DOHH2 (cell line): ENCODE measurements at regions not wholly inside any gene's neighbourhood (a gene's known extent, or its start where the extent isn't known, plus 50 kb on each side); places are given as distances from the start of the nearest gene placed in this dataset.

ENCODE experiments used
- H3F3A ChIP-seq: fragments of 200-600 bp; sonication (generic), shearing (Covaris generic); 2 replicates; pipeline ENCODE4 v1.6.0; 2016; ENCODE audit warnings: antibody characterized with exemption, mild to moderate bottlenecking; ENCODE audit not compliant: control insufficient read depth, insufficient read depth
- H3K27ac ChIP-seq: fragments of 200-600 bp; sonication (generic); 2 replicates; pipeline ENCODE4 v1.5.1; 2014; ENCODE audit warnings: low read depth, mild to moderate bottlenecking, low read length, moderate library complexity
- H3K27me3 ChIP-seq: fragments of 200-600 bp; sonication (generic); 2 replicates; pipeline ENCODE4 v1.6.1; 2014; ENCODE audit warnings: mild to moderate bottlenecking, low read length, mixed read lengths; ENCODE audit not compliant: control insufficient read depth
- H3K36me3 ChIP-seq: fragments of 200-600 bp; sonication (generic); 2 replicates; pipeline ENCODE4 v1.6.1; 2014; ENCODE audit warnings: mild to moderate bottlenecking, low read length, moderate library complexity, mixed read lengths; ENCODE audit not compliant: control insufficient read depth
- H3K4me1 ChIP-seq: fragments of 200-600 bp; sonication (generic); 2 replicates; pipeline ENCODE4 v1.6.1; 2014; ENCODE audit warnings: mild to moderate bottlenecking, low read length, mixed read lengths; ENCODE audit not compliant: control insufficient read depth
- H3K4me2 ChIP-seq: fragments of 200-600 bp; sonication (generic); 2 replicates; pipeline ENCODE4 v1.6.0; 2014; ENCODE audit warnings: mild to moderate bottlenecking, low read length, moderate library complexity
- H3K4me3 ChIP-seq: fragments of 200-600 bp; sonication (generic); 2 replicates; pipeline ENCODE4 v1.5.1; 2014; ENCODE audit warnings: mild to moderate bottlenecking, low read length, mixed read lengths
- H3K79me2 ChIP-seq: fragments of 200-600 bp; sonication (generic); 2 replicates; pipeline ENCODE4 v1.6.1; 2014; ENCODE audit warnings: mild to moderate bottlenecking, low read length, mixed read lengths; ENCODE audit not compliant: control insufficient read depth
- H3K9me2 ChIP-seq: fragments of 200-600 bp; sonication (generic); replicated peaks from 2 replicates; pipeline ENCODE4 v1.6.1; 2014; ENCODE audit warnings: mild to moderate bottlenecking, low read length, mixed read lengths; ENCODE audit not compliant: control insufficient read depth
- H3K9me3 ChIP-seq: fragments of 200-600 bp; sonication (generic); 2 replicates; pipeline ENCODE4 v1.6.1; 2014; ENCODE audit warnings: antibody characterized with exemption, low read length, mixed read lengths; ENCODE audit not compliant: control insufficient read depth, insufficient read depth
- H4K20me1 ChIP-seq: fragments of 200-600 bp; sonication (generic); 2 replicates; pipeline ENCODE4 v1.6.0; 2014; ENCODE audit warnings: low read depth, mild to moderate bottlenecking, antibody characterized with exemption, low read length, moderate library complexity; ENCODE audit not compliant: control insufficient read depth, insufficient read depth
- EZH2phosphoT487 ChIP-seq: fragments of 200-600 bp; sonication (generic); IDR thresholded peaks from 2 replicates; pipeline ENCODE4 v1.6.1; 2017; ENCODE audit warnings: borderline replicate concordance, mild to moderate bottlenecking, antibody characterized with exemption, low read length, moderate library complexity, mixed read lengths
- TF ChIP-seq, protein P1 (sequence below): fragments of 200-600 bp; sonication (generic); IDR thresholded peaks from one replicate; pipeline ENCODE4 v1.5.1; 2014; ENCODE audit warnings: antibody characterized with exemption, mild to moderate bottlenecking, low read depth, low read length; ENCODE audit not compliant: poor library complexity, severe bottlenecking

- no peak for TF ChIP-seq EZH2phosphoT487
- TF ChIP-seq, protein P1, sequence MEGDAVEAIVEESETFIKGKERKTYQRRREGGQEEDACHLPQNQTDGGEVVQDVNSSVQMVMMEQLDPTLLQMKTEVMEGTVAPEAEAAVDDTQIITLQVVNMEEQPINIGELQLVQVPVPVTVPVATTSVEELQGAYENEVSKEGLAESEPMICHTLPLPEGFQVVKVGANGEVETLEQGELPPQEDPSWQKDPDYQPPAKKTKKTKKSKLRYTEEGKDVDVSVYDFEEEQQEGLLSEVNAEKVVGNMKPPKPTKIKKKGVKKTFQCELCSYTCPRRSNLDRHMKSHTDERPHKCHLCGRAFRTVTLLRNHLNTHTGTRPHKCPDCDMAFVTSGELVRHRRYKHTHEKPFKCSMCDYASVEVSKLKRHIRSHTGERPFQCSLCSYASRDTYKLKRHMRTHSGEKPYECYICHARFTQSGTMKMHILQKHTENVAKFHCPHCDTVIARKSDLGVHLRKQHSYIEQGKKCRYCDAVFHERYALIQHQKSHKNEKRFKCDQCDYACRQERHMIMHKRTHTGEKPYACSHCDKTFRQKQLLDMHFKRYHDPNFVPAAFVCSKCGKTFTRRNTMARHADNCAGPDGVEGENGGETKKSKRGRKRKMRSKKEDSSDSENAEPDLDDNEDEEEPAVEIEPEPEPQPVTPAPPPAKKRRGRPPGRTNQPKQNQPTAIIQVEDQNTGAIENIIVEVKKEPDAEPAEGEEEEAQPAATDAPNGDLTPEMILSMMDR = no peak
- no peaks in the 10 kb centered on the region for H4K20me1 ChIP-seq
- peaks cover 26% of the 10 kb centered on the region for H3K4me1 ChIP-seq
- H3K4me3 ChIP-seq = no peak overlapping the region
- peaks cover 10% of the 10 kb centered on the region; the same call in 1 of the 2 replicates for H3K9me3 ChIP-seq
- no peaks in the 10 kb centered on the region for H3K79me2 ChIP-seq
- H3K27me3 ChIP-seq = no peaks in the 10 kb centered on the region
- no peaks in the 10 kb centered on the region for H3K9me2 ChIP-seq
- no peak overlapping the region for H3K4me2 ChIP-seq
- no peaks in the 10 kb centered on the region for H3F3A ChIP-seq
- H3K36me3 ChIP-seq = no peaks in the 10 kb centered on the region
- no peak overlapping the region for H3K27ac ChIP-seq
These were observed 207.7 kb upstream of the PLEKHG7 start for GRCh38 chr12:92495108-92495507.

DNA sequence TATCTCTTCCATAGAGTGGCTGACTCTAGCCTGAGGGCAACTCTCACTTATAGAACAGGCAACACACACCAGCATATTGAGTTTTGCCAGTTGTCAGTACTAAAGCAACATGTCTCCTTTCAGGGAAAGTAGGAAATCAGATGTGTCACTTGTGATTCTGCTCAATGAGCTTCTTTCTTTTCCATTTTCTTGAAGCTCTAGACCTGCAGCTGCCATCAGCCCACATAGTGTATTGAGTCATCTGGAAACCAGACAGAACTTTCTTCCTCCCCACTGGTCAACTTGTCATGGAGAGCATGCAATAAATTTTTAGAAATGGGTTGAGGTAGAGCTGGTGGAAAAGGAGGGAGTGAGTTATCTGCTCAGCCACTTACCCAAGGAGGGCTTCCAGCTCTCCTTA lies 209.0 kb upstream of the PLEKHG7 start:
- Histone ChIP-seq H3K79me2 (no peaks in the 10 kb centered on the region), H3K4me3 (no peak overlapping the region), H3K9me2 (no peaks in the 10 kb centered on the region), H3F3A (0 out of 2 replicates have a peak, but pooled peaks cover 5% of the 10 kb centered on the region), H3K36me3 (no peaks in the 10 kb centered on the region), H3K4me2 (no peak overlapping the region), H4K20me1 (no peaks in the 10 kb centered on the region), H3K9me3 (peaks cover 10% of the 10 kb centered on the region; the same call in 1 of the 2 replicates), H3K4me1 (peaks cover 38% of the 10 kb centered on the region), H3K27me3 (no peaks in the 10 kb centered on the region), H3K27ac (no peak overlapping the region)
- no peak for TF ChIP-seq EZH2phosphoT487
- TF ChIP-seq, protein P1 = no peak

DNA sequence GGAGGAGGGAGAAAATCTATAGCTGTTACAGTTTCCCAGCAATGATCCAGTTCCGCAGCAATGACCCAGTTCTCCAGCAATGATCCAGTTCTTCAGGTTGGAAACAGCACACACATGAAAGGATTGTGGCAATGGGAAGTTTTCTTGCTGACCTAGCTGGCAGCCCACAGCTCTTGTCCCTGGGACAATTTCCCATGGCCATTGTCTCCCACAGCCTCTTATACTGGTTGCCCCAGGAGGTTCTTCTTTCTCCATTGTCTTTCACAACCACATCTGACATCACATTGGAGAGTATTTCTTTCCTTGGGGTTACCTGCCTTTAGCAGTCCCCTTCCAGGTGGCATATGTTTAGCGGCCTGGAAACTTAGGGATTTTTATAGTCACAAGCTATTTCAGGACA lies 209.8 kb upstream of the PLEKHG7 start:
- Histone ChIP-seq H4K20me1 (no peaks in the 10 kb centered on the region), H3K27ac (no peak overlapping the region), H3K36me3 (no peaks in the 10 kb centered on the region), H3K4me1 (peaks cover 38% of the 10 kb centered on the region), H3K79me2 (no peaks in the 10 kb centered on the region), H3F3A (peaks cover 8% of the 10 kb centered on the region), H3K9me2 (no peaks in the 10 kb centered on the region), H3K27me3 (no peaks in the 10 kb centered on the region), H3K9me3 (peaks cover 10% of the 10 kb centered on the region; the same call in 1 of the 2 replicates), H3K4me2 (no peak overlapping the region), H3K4me3 (no peak overlapping the region)
- no peak for TF ChIP-seq EZH2phosphoT487
- TF ChIP-seq, protein P1 = no peak
